Right hindlimb (tissue), 1 donor: ENCODE measurements at regions not wholly inside any gene's neighbourhood (a gene's known extent, or its start where the extent isn't known, plus 50 kb on each side); places are given as distances from the start of the nearest gene placed in this dataset.
"Not testable (repeated sequence)": the region's sequence is repeated elsewhere in the genome, so short reads cannot be mapped to it uniquely, and the experiment has no call there.

Experiments used
- DNase-seq: peaks from one replicate; pipeline ENCODE4 v3.0.0-alpha.2; 2018

DNA sequence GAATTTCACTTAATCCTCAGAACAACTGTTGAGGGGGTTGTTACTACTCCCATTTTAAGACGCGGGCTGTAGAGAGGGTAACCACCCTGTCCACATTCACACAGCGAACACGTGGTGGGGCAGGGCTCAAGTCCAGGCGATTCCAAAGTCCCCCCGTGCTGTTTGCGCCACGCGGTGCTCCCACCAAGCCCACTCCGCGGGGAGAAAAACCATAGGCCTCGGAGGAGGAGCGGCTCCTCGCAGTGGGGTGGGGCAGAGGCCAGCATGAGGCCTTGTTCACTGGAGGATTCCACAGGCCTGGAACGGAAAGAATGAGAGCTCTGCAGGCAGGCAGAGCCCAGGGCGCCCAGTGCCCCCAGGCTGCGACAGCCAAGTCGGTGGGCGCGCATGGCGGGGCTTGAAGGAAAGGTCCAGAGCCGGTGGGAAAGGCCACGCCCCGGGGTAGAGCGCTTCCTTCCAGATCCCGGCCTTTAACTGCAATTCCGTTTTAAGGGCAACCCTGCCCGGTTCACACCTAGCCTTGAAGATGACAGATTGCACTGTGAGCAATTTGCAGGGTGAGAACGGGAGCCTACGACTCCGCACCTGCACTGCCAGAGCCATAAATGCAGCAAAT, 161.8 kb upstream of the TBL1XR1 start:
- peak; percentile 58 for DNase-seq

DNA sequence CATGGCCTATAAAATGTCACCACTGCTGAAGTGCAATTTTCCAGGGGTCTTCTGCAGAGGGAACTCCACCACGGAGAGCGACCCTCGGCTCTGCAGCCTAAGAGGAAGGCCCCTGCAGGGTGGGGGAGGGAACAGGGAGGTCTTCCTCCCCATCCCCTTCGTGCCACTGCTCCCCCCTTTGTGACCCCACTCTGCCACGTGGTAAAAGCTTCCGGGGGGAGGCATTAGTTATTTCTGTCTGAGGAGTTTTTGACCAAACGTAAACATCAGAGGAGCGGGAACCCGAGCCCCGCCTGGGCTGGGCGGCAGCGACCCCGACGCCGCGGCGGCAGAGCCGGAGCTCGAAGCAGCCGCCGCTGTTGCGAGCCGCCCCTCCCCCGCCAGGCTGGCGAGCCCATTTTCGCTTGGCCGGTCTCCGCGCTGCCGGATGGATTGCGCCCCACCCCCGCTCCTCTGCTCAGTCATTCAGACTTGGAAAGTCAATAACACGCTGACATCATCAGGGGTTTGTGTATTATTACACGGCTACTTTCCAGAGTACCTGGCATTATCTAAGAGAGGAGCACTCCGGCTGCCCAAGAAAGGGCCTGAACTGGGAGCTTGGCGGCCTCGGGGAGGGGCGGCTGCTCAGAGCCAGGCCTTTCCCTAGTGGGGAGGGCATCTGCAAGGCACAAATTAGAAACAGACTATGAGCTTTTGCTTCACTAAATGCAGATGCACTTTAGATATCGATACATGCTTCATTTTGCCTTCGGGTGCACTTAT, 162.5 kb upstream of the TBL1XR1 start:
- peak; percentile 96 for DNase-seq

DNA sequence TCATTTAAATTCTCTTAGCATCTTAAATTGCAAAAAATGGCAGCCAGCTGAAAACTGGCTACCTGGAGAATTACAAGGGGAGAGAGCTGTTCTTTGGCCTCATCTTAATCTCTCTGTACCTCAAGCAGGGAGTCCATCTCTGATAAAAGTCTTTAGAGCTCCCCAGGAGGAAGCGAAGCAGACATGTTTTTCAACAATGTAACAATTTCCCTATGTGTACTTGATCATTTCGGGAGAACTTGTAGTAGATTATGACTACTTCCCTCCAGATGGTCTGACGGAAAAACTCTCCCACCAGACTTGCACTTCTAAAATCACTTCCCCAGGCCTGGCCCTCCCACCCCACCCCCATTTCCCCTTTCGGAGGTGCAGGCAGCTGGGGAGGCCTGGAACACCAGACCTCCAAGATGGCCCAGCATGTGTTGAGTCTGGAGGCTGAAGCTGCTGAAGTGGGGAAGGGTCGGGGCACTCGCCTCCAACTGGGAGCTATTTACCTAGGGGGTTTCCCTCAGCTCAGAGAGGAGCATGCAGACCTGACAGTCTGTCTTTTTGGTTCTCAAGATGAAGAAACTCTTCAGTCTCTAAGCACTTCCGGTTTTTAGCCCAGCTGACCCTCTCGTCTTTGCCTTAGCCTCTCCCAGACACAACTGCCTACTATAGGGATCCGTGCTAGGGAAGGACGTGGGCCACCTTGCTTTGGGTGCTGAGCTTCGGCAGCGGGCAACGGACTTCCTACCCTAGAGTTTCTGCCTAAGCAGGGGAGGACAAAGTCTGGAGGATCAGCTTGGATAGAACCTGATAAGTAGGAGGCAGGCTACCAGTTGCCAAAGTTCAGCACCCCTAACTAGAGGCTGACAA, 164.0 kb upstream of the TBL1XR1 start:
- DNase-seq, result peak; percentile 43

DNA sequence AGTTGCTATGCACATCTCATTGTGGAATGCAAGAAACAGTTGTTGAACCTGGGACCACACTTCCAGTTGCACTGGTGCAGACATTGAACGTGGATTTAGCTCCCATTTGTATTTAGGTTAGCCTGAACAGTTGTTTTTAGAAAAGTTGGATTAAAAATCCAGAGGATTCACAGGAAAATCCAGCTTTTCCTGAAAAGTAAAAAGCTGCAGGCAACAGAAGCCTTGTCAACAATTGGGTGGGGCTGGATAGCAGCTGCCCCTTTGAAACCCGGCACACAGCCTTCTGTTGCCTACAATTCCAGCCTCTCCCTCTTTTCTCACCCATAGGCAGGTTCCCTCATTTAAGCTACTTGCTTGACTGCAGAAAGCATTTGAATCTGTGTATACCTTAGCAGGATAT, 165.3 kb upstream of the TBL1XR1 start:
- peak; percentile 48 for DNase-seq

DNA sequence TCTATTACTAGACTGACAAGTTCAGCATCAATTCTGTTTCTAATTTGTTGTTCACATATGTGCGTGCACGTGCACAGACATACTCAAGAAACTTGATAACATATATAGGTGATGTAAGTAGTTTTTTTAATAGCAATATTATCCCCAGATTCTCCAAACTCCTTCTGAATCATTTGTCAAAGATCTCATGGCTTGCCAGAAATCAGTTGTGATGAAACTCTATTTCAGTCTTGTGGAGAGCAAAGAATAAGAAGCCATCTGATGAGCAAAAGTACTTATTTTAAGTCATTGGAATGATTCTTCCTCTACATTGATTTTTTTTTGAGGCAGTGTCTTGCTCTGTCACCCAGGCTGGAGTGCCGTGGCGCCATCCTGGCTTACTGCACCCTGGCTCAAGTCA, 167.0 kb upstream of the TBL1XR1 start:
- DNase-seq, result no peak

DNA sequence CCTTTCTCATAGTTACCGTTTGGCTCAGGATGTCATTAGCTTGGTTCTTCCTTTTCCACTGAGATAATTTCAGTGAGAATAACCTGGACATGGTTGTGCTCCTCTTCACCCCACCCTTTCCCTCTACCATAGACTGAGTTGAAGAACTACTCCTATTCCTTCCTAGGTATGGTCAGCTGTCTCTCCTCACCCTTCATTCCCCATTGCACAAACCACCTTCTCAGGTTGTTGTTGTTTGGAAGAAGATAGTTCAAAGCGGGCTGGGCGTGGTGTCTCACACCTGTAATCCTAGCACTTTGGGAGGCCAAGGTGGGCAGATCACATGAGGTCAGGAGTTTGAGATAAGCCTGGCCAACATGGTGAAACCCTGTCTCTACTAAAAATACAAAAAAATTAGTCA, 168.0 kb upstream of the TBL1XR1 start:
- not testable (repeated sequence) for DNase-seq

DNA sequence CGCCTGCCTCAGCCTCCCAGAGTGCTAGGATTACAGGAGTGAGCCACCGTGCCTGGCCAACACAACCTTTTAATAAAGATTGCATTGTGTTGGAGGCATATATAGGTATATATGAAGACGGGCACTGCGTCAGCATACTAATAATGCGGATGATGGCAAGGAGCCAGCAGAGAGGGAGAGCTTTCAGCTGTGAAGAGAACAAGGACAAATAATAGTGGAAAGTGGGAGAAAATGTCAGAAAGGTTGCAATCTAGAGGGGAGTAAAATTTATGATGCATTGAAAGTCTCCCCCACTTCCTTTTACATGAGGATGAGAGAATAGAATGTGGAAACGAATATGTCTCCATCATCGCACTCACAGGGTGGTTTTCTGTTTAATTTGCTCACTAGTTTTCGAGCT, 170.5 kb upstream of the TBL1XR1 start:
- no peak for DNase-seq

DNA sequence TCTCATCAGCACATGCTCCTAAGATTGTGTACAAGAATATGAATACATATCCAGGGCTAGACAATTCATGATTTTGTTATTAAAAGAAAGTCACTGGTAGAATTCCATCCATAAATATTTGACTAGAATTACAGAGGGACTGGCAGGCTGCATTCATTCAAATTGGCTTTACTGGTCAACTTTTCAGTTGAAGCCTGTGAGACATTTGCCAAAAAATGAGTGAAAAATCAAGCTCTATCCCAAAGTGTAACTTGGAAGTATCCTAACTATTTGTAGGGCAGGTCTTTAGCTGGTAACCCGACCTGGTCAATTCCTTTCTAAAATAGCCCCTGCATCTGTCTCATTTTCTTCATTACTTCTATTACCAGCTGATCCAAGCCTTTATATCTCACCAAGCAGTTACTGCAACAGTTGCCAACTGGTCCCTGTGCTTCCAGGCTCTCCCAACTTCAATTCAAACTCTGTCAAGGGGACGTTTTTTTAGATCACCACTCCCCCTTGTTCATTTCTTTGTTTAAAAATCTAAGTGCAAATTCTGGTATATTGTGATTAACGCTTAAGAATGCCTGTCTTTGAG, 173.1 kb upstream of the TBL1XR1 start:
- DNase-seq, result no peak

DNA sequence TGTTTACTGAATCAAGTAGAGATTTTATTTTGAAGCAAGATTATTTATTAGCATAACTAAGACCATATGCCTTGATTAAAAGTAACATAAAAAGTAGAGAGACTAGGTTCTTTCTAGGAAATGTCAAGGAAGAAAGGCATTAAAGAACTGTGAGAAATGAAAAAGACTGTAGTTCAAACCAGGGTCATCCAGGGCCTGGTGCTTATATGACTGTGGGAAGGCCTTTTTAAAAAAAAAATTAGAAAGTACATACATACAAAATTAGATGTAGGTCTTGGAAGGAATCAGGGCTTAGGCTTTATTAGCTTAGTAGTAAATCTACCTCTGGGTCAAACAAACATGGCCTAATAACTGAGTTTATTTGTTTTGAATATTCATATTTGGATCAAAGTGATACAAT, 173.9 kb upstream of the TBL1XR1 start:
- no peak for DNase-seq

DNA sequence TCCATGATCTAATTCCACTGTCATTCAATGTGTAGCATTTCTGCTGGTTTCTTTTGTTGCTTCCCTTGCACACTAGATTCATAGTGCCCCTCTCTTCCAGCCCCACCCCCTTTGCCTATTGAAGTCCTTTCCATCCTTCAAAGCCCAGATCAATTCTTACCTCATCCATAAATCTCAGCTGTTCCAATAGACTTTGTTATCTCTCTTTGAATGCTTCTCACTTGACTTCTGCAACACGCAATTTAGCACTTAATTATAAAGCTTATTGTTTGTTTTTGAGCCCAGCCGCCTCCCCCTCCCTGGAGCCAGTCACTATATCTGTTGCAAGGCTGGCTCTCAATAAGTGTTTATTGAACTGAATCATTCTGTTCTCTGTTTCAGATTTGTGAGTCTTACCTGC, 174.6 kb upstream of the TBL1XR1 start:
- DNase-seq, result no peak

DNA sequence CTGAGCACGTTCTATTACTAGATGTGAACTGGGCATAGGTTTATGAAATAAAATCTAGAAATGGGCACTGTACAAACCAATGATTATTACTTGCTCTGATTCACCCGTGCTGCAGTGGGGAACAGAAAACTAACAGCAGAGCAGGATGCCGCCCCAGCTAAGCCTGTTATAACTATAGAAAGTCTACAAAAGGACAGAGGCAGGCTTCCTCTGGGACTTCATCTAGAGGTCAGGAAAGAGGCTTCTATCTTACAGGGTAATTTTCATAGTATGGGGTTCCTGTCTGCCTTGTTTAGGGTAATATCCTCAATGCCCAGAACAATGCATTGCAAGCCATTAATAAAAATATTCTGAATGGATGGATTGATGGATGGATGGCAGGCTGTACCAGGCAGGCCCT, 177.0 kb upstream of the TBL1XR1 start:
- no peak for DNase-seq

DNA sequence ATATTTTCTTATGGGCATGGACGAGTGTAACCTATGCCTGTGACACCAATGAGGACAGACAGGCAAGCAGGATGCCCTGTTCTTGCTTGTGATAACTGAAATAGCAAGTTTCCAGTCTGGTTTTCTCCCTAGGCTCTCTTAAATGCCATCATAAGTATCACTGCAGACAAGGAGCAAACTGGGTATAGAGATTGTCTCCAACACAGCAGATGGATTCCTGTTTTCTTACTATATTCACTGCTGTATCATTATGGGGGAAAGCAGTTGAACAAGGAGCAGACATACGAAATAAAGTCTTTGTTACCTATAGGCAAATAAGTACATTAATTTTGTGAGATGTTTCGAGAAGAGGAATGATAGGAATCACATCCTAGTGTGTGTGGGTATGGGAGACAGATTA, 178.0 kb upstream of the TBL1XR1 start:
- no peak for DNase-seq

DNA sequence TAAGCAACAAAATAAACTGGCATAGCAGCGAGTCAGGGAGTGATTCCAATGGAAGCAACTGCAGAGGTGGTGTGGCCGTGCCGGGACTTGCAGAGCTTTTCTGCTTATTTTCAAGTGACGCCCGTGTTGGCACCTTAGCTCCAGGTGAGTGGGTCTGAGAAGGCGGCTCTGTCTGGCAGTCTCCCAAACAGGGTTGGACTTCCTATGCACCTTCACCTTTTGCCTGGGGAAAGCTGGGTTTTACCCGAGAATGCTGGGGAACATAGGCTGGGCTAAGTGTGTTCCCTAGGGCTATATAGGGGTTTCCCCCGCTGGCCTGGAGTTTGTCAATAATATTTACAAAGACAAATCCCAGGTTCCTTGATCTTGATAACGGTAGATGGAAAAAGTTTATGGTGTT, 179.9 kb upstream of the TBL1XR1 start:
- DNase-seq, result no peak

DNA sequence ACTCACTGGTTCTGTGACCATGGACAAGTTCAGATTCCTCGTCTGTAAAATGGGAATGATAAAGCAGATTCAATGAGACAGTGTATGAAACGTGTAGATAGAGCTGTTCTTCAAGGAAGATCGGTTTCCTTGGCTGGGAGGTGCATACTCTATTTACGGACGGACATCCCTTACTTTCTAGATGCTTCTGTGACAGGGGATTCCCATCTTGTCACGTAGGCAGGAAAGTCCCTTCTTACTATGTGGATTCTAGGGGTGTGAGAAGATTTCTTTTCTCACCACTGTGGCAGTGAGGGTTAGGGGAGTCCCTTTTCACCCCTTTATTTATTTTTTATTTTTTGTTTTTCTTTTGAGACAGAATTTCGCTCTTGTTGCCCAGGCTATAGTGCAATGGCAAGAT, 180.9 kb upstream of the TBL1XR1 start:
- no peak for DNase-seq

DNA sequence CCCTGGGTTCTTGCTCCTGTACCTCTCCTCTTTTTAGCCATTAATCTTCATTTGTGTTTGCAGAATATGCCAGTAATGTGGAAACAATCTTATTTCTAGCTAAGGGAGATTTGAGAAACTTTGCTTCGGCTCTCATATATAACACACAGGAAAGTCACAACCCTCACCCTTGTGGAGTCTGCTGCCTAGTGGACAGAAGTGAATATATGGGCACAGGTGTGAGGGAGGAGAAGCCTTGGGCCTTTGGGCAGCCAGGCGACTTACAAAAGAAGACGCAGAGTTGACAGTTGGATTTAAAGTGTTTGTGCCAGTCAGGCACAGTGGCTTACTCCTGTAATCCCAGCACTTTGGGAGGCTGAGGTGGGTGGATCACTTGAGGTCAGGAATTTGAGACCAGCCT, 181.8 kb upstream of the TBL1XR1 start:
- no peak for DNase-seq

DNA sequence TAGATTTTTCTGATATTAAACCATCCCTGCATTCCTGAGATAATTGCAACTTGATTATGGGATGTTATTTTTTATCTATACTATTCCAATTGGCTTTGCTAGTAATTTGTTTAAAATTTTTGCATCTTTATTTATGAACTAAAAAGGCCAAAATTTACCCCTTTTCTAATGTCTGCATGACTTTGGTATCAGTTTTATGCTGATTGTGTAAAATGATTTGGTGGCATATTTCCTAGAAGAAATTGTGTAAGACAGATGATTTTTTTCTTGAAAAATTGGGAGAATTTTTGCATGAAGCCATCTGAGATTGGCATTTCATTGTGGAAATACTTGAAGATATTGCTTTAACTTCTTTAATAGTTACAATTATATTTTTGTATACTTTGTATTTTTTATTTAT, 183.8 kb upstream of the TBL1XR1 start:
- DNase-seq, result no peak

DNA sequence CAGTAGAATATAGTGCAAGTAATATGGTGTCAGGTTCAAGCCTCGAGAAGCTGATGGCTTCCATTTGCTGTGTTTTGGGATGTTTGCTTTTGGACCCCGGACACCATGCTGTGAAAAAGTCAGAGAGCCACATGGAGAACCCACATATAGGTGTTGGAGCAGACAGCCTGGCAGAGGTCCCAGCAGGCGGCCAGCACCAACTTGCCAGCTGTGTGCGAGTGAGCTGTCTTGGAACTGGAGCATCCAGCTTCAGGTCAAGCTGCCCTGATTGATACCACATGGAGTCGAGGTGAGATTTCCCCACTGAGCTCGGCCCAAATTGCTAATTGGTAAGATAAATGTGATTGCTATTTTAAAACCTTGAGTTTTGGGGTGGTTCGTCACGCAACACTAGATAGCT, 185.7 kb upstream of the TBL1XR1 start:
- no peak for DNase-seq

DNA sequence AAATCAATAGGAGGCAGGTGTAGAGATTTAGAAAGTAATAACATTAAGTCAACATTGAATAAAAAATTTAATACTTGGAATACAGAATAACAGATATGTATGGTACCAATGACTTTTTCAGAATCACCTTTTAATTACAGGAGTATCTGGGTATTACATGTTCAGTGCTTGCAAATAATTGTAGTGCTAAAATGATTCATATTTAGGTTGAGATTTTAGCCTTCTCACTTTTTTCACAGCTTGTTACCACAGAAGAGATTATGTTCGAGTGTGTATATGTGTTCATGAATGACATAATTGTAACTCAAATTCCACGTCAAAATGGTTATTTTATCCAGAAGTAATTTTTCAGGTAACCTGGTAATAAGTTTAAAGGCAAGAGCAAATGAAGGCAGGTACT, 187.9 kb upstream of the TBL1XR1 start:
- DNase-seq, result no peak

DNA sequence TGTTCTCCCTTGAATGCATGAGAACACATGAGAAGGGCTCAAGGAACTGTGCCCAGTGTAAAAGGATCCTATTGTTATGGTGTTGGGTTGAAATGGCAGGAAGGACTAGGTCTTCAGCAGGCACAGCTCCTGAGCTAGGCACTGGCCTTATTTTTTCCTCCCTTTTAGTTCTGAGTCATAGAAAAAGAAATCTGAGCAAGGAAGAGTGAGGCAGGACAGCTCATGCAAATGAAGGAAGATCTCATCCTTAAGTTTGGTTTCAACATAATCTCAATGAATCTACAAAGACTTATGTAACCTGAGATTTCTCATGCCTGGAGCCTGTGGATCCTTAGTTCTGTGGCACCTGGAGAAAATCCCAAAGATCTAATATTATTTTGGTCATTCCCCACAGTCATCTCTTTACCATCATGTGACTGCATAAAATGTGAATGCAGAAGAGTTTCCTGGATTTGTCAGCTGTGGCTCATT, 188.6 kb upstream of the TBL1XR1 start:
- no peak for DNase-seq

DNA sequence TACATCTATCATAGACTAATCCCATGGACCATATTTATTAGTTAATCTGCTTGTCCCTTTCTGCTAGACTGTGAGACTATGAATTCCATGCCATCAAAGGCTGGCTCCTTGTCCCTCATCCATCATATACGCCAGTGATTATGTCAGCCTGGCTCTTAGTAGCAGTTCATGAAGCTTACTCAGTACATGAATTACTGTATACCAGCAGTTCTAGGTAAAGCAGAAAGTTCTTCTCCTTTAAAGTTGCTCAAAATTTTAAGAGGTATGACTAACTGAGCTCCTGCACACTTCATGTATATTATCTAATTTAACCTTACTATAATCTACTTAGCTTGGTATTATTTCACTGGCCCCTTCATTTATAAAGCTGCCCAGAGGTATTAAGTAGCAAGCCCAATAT, 190.9 kb upstream of the TBL1XR1 start:
- no peak for DNase-seq

DNA sequence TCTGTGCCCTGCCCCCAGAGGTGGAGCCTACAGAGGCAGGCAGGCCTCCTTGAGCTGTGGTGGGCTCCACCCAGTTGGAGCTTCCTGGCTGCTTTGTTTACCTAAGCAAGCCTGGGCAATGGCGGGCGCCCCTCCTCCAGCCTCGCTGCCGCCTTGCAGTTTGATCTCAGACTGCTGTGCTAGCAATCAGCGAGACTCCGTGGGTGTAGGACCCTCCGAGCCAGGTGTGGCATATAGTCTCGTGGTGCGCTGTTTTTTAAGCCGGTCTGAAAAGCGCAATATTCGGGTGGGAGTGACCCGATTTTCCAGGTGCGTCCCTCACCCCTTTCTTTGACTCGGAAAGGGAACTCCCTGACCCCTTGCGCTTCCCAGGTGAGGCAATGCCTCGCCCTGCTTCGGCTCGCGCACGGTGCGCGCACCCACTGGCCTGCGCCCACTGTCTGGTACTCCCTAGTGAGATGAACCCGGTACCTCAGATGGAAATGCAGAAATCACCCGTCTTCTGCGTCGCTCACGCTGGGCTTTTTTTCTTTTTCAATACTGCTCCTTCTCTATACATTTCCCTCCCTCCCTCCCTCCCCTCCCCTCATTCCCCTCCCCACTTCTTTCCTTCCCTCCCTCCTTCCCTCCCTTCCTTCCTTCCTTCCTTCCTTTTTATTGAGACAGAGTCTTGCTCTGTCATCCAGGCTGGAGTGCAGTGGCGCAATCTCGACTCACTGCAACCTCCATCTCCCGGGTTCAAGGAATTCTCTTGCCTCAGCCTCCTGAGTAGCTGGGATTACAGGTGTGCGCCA, 197.1 kb upstream of the TBL1XR1 start:
- not testable (repeated sequence) for DNase-seq

DNA sequence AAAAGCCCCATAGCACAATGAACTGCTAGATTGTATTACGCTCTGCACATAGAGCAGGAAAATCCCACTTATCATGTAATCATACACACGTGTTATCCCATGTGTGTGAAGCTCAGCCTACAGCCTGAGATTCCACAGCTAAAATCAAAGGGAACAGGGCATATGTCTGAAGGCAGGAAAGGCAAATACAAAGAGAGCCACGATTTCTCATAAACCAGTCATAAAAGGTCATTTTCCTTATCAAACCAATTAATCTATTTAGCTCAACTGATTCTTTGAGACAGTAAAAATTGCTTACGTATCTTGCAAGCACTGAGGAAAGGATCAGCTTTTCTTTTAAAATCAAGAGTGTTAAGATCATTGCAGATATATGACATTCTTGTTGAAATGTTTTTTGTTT, 199.5 kb upstream of the TBL1XR1 start:
- no peak for DNase-seq

DNA sequence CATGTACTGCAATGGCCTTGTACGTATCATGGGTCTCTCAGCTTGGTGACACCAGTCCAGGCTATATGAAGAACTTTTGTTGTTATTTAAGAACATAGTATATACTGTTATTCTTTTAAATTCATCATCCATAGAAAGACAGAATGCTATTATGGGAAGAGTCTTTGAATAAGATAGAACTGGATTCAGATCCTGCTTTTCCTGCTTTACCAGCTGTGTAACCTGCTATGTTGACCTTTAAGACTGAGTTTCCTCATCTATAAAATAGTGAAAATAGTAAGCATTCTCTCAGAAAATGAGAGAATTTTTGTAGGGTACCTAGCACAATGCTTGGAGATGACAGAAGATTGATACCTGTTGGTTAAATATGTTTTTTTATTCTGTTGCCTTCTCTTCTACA, 204.1 kb upstream of the TBL1XR1 start:
- DNase-seq, result no peak
